HCT116 (cell line): ENCODE measurements at regions not wholly inside any gene's neighbourhood (a gene's known extent, or its start where the extent isn't known, plus 50 kb on each side); places are given as distances from the start of the nearest gene placed in this dataset.

ENCODE experiments used
- ATAC-seq: fragments of 200-7000 bp; cut with Tn5 transposase; 2 replicates; pipeline ENCODE4 v1.9.1; 2020; ENCODE audit warnings: mild to moderate bottlenecking, moderate library complexity
- BruUV-seq: library from RNA; stranded (reverse); fragments of 400-500 nt; replicated peaks from 2 replicates; lab custom pipeline; 2021; lab: Mats Ljungman, UMichigan
- CTCF ChIA-PET: fragments of 300-600 bp; sonication (Branson Sonifier 250); formaldehyde crosslinking; loops from one replicate; lab custom pipeline; 2021; ENCODE audit warnings: antibody characterized with exemption; lab: Charles Lee
- POLR2A ChIA-PET: fragments of 300-600, 350-600 bp; sonication (Branson Sonifier 250); formaldehyde crosslinking; loops from one replicate; lab custom pipeline; 2021; ENCODE audit warnings: antibody characterized with exemption; lab: Charles Lee
- RAD21 ChIA-PET, 2 experiments: fragments of 300-600 bp; sonication (Branson Sonifier 250); formaldehyde crosslinking; loops; one replicate each; lab custom pipeline; 2023; ENCODE audit warnings: low total read pairs in 2 of 2; ENCODE audit not compliant: uncharacterized antibody in 2 of 2, unreplicated experiment in 2 of 2, low non-redundant PET in 1 of 2; lab: Charles Lee
- DNase-seq: peaks from one replicate; pipeline ENCODE4 v3.0.0-alpha.2; 2010; ENCODE audit warnings: low read depth, low spot score
- H2AFZ ChIP-seq: fragments of 200-600 bp; shearing (Covaris generic), sonication (generic); 2 replicates; pipeline ENCODE4 v1.6.1; 2017; ENCODE audit warnings: low read depth, mixed run types, mixed read lengths, antibody characterized with exemption, low read length; ENCODE audit not compliant: poor library complexity, severe bottlenecking
- H3K27ac ChIP-seq: 2 replicates; pipeline ENCODE4 v1.5.1; 2012; ENCODE audit warnings: low read depth, low read length
- H3K27me3 ChIP-seq: fragments of 200-600 bp; sonication (generic); 2 replicates; pipeline ENCODE4 v1.6.1; 2016; ENCODE audit warnings: mixed run types, low read length, mixed read lengths; ENCODE audit not compliant: insufficient read depth
- H3K36me3 ChIP-seq, 2 experiments: fragments of 200-500 bp in 1 of 2; fragments of 200-600 bp in 1 of 2; sonication (Bioruptor generic) in 1 of 2; sonication (generic) in 1 of 2; 2 replicates each; pipeline versions ENCODE4 v1.5.1 to v1.6.1; 2014 to 2016; ENCODE audit warnings: low read length in 2 of 2, inconsistent platforms in 1 of 2, mixed read lengths in 1 of 2, mixed run types in 1 of 2; ENCODE audit not compliant: insufficient read depth in 2 of 2, control insufficient read depth in 1 of 2
- H3K4me1 ChIP-seq, 2 experiments: fragments of 200-600 bp in 1 of 2; sonication (generic) in 1 of 2; 2 replicates each; pipeline versions ENCODE4 v1.5.1 to v1.6.1; 2012 to 2017; ENCODE audit warnings: low read length in 2 of 2, inconsistent platforms in 1 of 2, mild to moderate bottlenecking in 1 of 2, mixed read lengths in 1 of 2, mixed run types in 1 of 2, moderate library complexity in 1 of 2; ENCODE audit not compliant: insufficient read depth in 2 of 2, control insufficient read depth in 1 of 2
- H3K4me2 ChIP-seq: fragments of 200-600 bp; sonication (generic); 2 replicates; pipeline ENCODE4 v1.6.1; 2017; ENCODE audit warnings: mixed run types, low read length, mixed read lengths
- H3K4me3 ChIP-seq, 2 experiments: fragments of 200-600 bp in 1 of 2; sonication (generic) in 1 of 2; replicated peaks in 1 of 2; 2 replicates each; pipeline ENCODE4 v1.5.1; 2011 to 2016; ENCODE audit warnings: low read length in 2 of 2, control low read depth in 1 of 2, low read depth in 1 of 2, mild to moderate bottlenecking in 1 of 2, mixed read lengths in 1 of 2, mixed run types in 1 of 2
- H3K79me2 ChIP-seq: fragments of 200-600 bp; sonication (generic); 2 replicates; pipeline ENCODE4 v1.6.1; 2017; ENCODE audit warnings: mild to moderate bottlenecking, mixed run types, low read length, moderate library complexity, mixed read lengths; ENCODE audit not compliant: insufficient read depth
- H3K9ac ChIP-seq: fragments of 200-600 bp; sonication (generic); 2 replicates; pipeline ENCODE4 v1.6.1; 2016; ENCODE audit warnings: low read length, mixed read lengths
- H3K9me2 ChIP-seq: fragments of 200-600 bp; sonication (generic), shearing (Covaris generic); 2 replicates; pipeline ENCODE4 v1.6.1; 2017; ENCODE audit warnings: mixed run types, mild to moderate bottlenecking, moderate library complexity; ENCODE audit not compliant: insufficient read depth
- H3K9me3 ChIP-seq, 2 experiments: fragments of 200-500 bp in 1 of 2; fragments of 200-600 bp in 1 of 2; sonication (Bioruptor generic) in 1 of 2; sonication (generic) in 1 of 2; 2 replicates each; pipeline ENCODE4 v1.6.1; 2014 to 2017; ENCODE audit warnings: low read length in 2 of 2, mixed read lengths in 2 of 2, inconsistent platforms in 1 of 2, low read depth in 1 of 2, mild to moderate bottlenecking in 1 of 2, mixed run types in 1 of 2, moderate library complexity in 1 of 2; ENCODE audit not compliant: control insufficient read depth in 1 of 2, insufficient read depth in 1 of 2
- H4K20me1 ChIP-seq: fragments of 200-600 bp; sonication (generic), shearing (Covaris generic); 2 replicates; pipeline ENCODE4 v1.6.1; 2017; ENCODE audit warnings: mixed run types, mild to moderate bottlenecking, moderate library complexity; ENCODE audit not compliant: insufficient read depth
- CBX3 ChIP-seq: IDR thresholded peaks from 2 replicates; pipeline ENCODE4 v1.6.1; 2012; ENCODE audit warnings: low read depth
- CEBPB ChIP-seq: IDR thresholded peaks from 2 replicates; pipeline ENCODE4 v1.6.1; 2012; ENCODE audit warnings: low read depth
- EGR1 ChIP-seq: IDR thresholded peaks from 2 replicates; pipeline ENCODE4 v1.6.1; 2012; ENCODE audit warnings: low read depth
- EZH2phosphoT487 ChIP-seq: fragments of 200-600 bp; IDR thresholded peaks from 2 replicates; pipeline ENCODE4 v1.6.1; 2018; ENCODE audit warnings: antibody characterized with exemption, borderline replicate concordance
- JUND ChIP-seq: IDR thresholded peaks from 2 replicates; pipeline ENCODE4 v1.6.1; 2012
- POLR2A ChIP-seq: IDR thresholded peaks from 2 replicates; pipeline ENCODE4 v1.7.0; 2011; ENCODE audit warnings: borderline replicate concordance; ENCODE audit not compliant: insufficient read depth, insufficient read length; ENCODE audit errors: extremely low read depth
- POLR2AphosphoS5 ChIP-seq: IDR thresholded peaks from 2 replicates; pipeline ENCODE4 v1.6.1; 2011; ENCODE audit warnings: mild to moderate bottlenecking, low read depth, low read length, moderate library complexity
- RAD21 ChIP-seq: IDR thresholded peaks from 2 replicates; pipeline ENCODE4 v1.6.1; 2012; ENCODE audit warnings: low read depth, mild to moderate bottlenecking
- SIN3A ChIP-seq: IDR thresholded peaks from 2 replicates; pipeline ENCODE4 v1.6.1; 2012; ENCODE audit warnings: low read depth
- SP1 ChIP-seq: IDR thresholded peaks from 2 replicates; pipeline ENCODE4 v1.6.1; 2012; ENCODE audit warnings: low read depth
- SRF ChIP-seq: IDR thresholded peaks from 2 replicates; pipeline ENCODE4 v1.6.1; 2012; ENCODE audit warnings: low read depth
- TCF7L2 ChIP-seq: IDR thresholded peaks from 2 replicates; pipeline ENCODE4 v1.7.0; 2011; ENCODE audit warnings: borderline replicate concordance, inconsistent platforms; ENCODE audit not compliant: insufficient read depth, insufficient read length; ENCODE audit errors: extremely low read depth
- YY1 ChIP-seq: IDR thresholded peaks from 2 replicates; pipeline ENCODE4 v1.6.1; 2011; ENCODE audit warnings: low read length, low read depth, moderate library complexity, mild to moderate bottlenecking; ENCODE audit not compliant: insufficient replicate concordance; ENCODE audit errors: extremely low read depth
- ZFX ChIP-seq: fragments of 450-650 bp; IDR thresholded peaks from 2 replicates; pipeline ENCODE4 v1.6.1; 2017
- intact Hi-C: fragments of 100-400 bp; cut with micrococcal nuclease; formaldehyde crosslinking; loops from 2 replicates; pipeline ENCODE4 v1.10.0; 2022
- TF ChIP-seq, protein P1 (sequence below): IDR thresholded peaks from 2 replicates; pipeline ENCODE4 v1.6.1; 2012
- TF ChIP-seq, protein P2 (sequence below), 3 experiments: fragments of 200-600 bp in 1 of 3; sonication (generic) in 1 of 3; IDR thresholded peaks in 2 of 3; conservative IDR thresholded peaks in 1 of 3; 2 replicates each; pipeline ENCODE4 v1.5.1; 2012 to 2017; ENCODE audit warnings: low read depth in 2 of 3, low read length in 2 of 3, antibody characterized with exemption in 1 of 3, borderline replicate concordance in 1 of 3, control low read depth in 1 of 3, mild to moderate bottlenecking in 1 of 3, mixed read lengths in 1 of 3, mixed run types in 1 of 3, moderate library complexity in 1 of 3; ENCODE audit not compliant: insufficient read depth in 1 of 3
- TF ChIP-seq, protein P3 (sequence below): IDR thresholded peaks from 2 replicates; pipeline ENCODE4 v1.6.1; 2012; ENCODE audit warnings: low read depth
- TF ChIP-seq, protein P4 (sequence below): IDR thresholded peaks from 2 replicates; pipeline ENCODE4 v1.6.1; 2012

DNA sequence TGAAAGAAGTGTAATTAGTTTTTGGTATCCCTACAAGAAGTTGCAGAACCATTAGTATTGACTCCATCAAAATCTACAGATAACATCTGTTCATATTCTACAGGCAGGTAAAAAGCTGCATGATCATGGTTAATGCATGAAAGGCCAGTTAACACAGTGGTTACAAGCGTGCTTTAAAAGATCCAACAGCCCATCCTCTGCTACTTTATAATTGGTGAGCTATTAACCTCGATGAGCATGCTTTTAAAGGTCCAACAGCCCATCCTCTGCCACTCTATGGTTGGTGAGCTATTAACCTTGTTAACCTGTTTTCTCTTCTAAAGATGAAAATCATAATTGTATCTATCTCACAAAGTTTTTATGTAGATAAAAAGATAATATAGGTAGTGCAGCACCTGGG, 289.3 kb downstream of the DUSP6 start:
- H3K27me3 ChIP-seq: no peaks in the 10 kb centered on the region
- intact Hi-C loops: loop anchor here (10.0 kb wide), 1 partner anchor 162 kb away; no protein-coding TSS in a partner anchor
- POLR2A ChIA-PET: interaction anchor here (1.0 to 2.4 kb wide), 2 partner anchors 284 to 290 kb away, joined by 4 to 9 read pairs; partner anchors contain the start of gene DUSP6
- peaks cover 0 to 31% of the 10 kb centered on the region in 2 experiments; a peak in 2 of 4 replicates for H3K4me1 ChIP-seq
- no peak for DNase-seq
- no peak overlapping the region for H3K4me2 ChIP-seq
- CTCF ChIA-PET: no interaction called here
- no peaks in the 10 kb centered on the region for H3K79me2 ChIP-seq
- RAD21 ChIA-PET: no interaction called here
- no peak overlapping the region for H3K4me3 ChIP-seq
- H4K20me1 ChIP-seq: no peaks in the 10 kb centered on the region
- no peak for ATAC-seq
- H3K9ac ChIP-seq: no peak overlapping the region
- TF ChIP-seq SIN3A (no peak), RAD21 (no peak), POLR2AphosphoS5 (no peak), EZH2phosphoT487 (no peak), YY1 (no peak), SRF (no peak), CEBPB (no peak), ZFX (no peak), EGR1 (no peak), POLR2A (no peak), SP1 (no peak), TCF7L2 (no peak), CBX3 (no peak), JUND (no peak)
- TF ChIP-seq, protein P1, sequence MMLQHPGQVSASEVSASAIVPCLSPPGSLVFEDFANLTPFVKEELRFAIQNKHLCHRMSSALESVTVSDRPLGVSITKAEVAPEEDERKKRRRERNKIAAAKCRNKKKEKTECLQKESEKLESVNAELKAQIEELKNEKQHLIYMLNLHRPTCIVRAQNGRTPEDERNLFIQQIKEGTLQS: no peak
- TF ChIP-seq, protein P2, sequence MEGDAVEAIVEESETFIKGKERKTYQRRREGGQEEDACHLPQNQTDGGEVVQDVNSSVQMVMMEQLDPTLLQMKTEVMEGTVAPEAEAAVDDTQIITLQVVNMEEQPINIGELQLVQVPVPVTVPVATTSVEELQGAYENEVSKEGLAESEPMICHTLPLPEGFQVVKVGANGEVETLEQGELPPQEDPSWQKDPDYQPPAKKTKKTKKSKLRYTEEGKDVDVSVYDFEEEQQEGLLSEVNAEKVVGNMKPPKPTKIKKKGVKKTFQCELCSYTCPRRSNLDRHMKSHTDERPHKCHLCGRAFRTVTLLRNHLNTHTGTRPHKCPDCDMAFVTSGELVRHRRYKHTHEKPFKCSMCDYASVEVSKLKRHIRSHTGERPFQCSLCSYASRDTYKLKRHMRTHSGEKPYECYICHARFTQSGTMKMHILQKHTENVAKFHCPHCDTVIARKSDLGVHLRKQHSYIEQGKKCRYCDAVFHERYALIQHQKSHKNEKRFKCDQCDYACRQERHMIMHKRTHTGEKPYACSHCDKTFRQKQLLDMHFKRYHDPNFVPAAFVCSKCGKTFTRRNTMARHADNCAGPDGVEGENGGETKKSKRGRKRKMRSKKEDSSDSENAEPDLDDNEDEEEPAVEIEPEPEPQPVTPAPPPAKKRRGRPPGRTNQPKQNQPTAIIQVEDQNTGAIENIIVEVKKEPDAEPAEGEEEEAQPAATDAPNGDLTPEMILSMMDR (IDR thresholded peaks at IDR 0.05 in 2 of 3, conservative IDR thresholded peaks at IDR 0.05 in 1 of 3; ENCODE audit: borderline replicate concordance in 1 of 3, insufficient read depth in 1 of 3, low read depth in 2 of 3, low read length in 2 of 3): no peak
- TF ChIP-seq, protein P3, sequence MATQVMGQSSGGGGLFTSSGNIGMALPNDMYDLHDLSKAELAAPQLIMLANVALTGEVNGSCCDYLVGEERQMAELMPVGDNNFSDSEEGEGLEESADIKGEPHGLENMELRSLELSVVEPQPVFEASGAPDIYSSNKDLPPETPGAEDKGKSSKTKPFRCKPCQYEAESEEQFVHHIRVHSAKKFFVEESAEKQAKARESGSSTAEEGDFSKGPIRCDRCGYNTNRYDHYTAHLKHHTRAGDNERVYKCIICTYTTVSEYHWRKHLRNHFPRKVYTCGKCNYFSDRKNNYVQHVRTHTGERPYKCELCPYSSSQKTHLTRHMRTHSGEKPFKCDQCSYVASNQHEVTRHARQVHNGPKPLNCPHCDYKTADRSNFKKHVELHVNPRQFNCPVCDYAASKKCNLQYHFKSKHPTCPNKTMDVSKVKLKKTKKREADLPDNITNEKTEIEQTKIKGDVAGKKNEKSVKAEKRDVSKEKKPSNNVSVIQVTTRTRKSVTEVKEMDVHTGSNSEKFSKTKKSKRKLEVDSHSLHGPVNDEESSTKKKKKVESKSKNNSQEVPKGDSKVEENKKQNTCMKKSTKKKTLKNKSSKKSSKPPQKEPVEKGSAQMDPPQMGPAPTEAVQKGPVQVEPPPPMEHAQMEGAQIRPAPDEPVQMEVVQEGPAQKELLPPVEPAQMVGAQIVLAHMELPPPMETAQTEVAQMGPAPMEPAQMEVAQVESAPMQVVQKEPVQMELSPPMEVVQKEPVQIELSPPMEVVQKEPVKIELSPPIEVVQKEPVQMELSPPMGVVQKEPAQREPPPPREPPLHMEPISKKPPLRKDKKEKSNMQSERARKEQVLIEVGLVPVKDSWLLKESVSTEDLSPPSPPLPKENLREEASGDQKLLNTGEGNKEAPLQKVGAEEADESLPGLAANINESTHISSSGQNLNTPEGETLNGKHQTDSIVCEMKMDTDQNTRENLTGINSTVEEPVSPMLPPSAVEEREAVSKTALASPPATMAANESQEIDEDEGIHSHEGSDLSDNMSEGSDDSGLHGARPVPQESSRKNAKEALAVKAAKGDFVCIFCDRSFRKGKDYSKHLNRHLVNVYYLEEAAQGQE: no peak
- TF ChIP-seq, protein P4, sequence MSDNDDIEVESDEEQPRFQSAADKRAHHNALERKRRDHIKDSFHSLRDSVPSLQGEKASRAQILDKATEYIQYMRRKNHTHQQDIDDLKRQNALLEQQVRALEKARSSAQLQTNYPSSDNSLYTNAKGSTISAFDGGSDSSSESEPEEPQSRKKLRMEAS: no peak
- no peak overlapping the region for H3K27ac ChIP-seq
- H3K9me2 ChIP-seq: 0 out of 2 replicates have a peak, but pooled peaks cover 3% of the 10 kb centered on the region
- H3K36me3 ChIP-seq: no peaks in the 10 kb centered on the region
- H3K9me3 ChIP-seq: no peaks in the 10 kb centered on the region
- no TSS peak for BruUV-seq
- H2AFZ ChIP-seq: no peak overlapping the region
